ENCODE measurements at regions not wholly inside any gene's neighbourhood (a gene's known extent, or its start where the extent isn't known, plus 50 kb on each side); places are given as distances from the start of the nearest gene placed in this dataset.

DNA sequence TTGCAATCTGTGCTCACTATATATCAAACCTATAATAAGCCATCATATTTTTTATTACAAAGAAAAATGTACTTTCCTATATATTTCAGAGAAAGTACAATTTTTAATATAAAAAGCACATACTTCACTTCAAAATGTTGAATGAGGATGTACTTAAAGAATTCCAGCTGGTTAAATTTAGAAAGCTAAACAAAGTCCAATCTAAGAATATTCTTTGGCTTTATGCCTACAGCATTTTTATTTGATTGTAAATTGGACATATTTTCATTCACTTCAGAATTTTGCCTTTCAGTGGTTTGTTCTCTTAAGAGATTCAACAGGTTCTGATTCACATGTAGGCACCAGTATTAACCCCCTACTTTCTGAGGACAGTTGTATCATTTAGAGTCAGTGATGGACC is 533.8 kb downstream of the CAAP1 start:
- no peaks in the 10 kb centered on the region for H3K4me1 ChIP-seq (ENCODE audit: control insufficient read depth in 1 of 2, insufficient read depth in 2 of 2, low read depth in 1 of 2, low read length in 1 of 2)
- H3K9ac ChIP-seq = no peak overlapping the region
- no peak overlapping the region for H3K27ac ChIP-seq (ENCODE audit: low read depth in 2 of 2, low read length in 1 of 2)
- H3K27me3 ChIP-seq (ENCODE audit: insufficient read depth) = no peaks in the 10 kb centered on the region
- no peaks in the 10 kb centered on the region for H3K36me3 ChIP-seq (replicated peaks in 1 of 2; ENCODE audit: control insufficient read depth in 1 of 2, insufficient read depth in 2 of 2, low read length in 1 of 2)
- H3F3A ChIP-seq (replicated peaks; ENCODE audit: insufficient read depth) = no peaks in the 10 kb centered on the region
- no peaks in the 10 kb centered on the region for H4K20me1 ChIP-seq (ENCODE audit: insufficient read depth)
- no peak for DNase-seq
- H2AFZ ChIP-seq (ENCODE audit: low read depth) = no peak overlapping the region
- no peak overlapping the region for H3K4me2 ChIP-seq
- no peak overlapping the region for H3K4me3 ChIP-seq (ENCODE audit: low read depth in 2 of 2, low read length in 1 of 2)
- H3K9me2 ChIP-seq = no peaks in the 10 kb centered on the region
- H3K9me3 ChIP-seq = no peaks in the 10 kb centered on the region
- CTCF ChIA-PET = interaction anchor here (0.9 kb wide), 1 partner anchor 297 kb away, joined by 3 read pairs; no protein-coding TSS in a partner anchor
- no peaks in the 10 kb centered on the region for H3K79me2 ChIP-seq (ENCODE audit: insufficient read depth)
- TF ChIP-seq RAD21 (IDR thresholded peaks at IDR 0.05; ENCODE audit: low read length) = no peak
- TF ChIP-seq GATA2 (CRISPR knock-in tag; IDR thresholded peaks at IDR 0.05) = no peak
- TF ChIP-seq, protein P1, sequence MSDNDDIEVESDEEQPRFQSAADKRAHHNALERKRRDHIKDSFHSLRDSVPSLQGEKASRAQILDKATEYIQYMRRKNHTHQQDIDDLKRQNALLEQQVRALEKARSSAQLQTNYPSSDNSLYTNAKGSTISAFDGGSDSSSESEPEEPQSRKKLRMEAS (IDR thresholded peaks at IDR 0.05; ENCODE audit: low read depth) = no peak
- TF ChIP-seq GABPA (IDR thresholded peaks at IDR 0.05; ENCODE audit: low read depth) = no peak
- TF ChIP-seq, protein P2, sequence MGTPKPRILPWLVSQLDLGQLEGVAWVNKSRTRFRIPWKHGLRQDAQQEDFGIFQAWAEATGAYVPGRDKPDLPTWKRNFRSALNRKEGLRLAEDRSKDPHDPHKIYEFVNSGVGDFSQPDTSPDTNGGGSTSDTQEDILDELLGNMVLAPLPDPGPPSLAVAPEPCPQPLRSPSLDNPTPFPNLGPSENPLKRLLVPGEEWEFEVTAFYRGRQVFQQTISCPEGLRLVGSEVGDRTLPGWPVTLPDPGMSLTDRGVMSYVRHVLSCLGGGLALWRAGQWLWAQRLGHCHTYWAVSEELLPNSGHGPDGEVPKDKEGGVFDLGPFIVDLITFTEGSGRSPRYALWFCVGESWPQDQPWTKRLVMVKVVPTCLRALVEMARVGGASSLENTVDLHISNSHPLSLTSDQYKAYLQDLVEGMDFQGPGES (IDR thresholded peaks at IDR 0.05; ENCODE audit: low read depth, low read length) = no peak
- no peak for TF ChIP-seq FOSL2 (IDR thresholded peaks at IDR 0.05; ENCODE audit: borderline replicate concordance, low read depth)
- TF ChIP-seq, protein P3, sequence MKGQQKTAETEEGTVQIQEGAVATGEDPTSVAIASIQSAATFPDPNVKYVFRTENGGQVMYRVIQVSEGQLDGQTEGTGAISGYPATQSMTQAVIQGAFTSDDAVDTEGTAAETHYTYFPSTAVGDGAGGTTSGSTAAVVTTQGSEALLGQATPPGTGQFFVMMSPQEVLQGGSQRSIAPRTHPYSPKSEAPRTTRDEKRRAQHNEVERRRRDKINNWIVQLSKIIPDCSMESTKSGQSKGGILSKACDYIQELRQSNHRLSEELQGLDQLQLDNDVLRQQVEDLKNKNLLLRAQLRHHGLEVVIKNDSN (IDR thresholded peaks at IDR 0.05; ENCODE audit: borderline replicate concordance, low read depth) = no peak
- TF ChIP-seq FOXJ3 (CRISPR knock-in tag; IDR thresholded peaks at IDR 0.05) = no peak
- no peak for TF ChIP-seq JUND (IDR thresholded peaks at IDR 0.05)
- no peak for TF ChIP-seq NRF1 (IDR thresholded peaks at IDR 0.05; ENCODE audit: low read depth, low read length)
- TF ChIP-seq, protein P4, sequence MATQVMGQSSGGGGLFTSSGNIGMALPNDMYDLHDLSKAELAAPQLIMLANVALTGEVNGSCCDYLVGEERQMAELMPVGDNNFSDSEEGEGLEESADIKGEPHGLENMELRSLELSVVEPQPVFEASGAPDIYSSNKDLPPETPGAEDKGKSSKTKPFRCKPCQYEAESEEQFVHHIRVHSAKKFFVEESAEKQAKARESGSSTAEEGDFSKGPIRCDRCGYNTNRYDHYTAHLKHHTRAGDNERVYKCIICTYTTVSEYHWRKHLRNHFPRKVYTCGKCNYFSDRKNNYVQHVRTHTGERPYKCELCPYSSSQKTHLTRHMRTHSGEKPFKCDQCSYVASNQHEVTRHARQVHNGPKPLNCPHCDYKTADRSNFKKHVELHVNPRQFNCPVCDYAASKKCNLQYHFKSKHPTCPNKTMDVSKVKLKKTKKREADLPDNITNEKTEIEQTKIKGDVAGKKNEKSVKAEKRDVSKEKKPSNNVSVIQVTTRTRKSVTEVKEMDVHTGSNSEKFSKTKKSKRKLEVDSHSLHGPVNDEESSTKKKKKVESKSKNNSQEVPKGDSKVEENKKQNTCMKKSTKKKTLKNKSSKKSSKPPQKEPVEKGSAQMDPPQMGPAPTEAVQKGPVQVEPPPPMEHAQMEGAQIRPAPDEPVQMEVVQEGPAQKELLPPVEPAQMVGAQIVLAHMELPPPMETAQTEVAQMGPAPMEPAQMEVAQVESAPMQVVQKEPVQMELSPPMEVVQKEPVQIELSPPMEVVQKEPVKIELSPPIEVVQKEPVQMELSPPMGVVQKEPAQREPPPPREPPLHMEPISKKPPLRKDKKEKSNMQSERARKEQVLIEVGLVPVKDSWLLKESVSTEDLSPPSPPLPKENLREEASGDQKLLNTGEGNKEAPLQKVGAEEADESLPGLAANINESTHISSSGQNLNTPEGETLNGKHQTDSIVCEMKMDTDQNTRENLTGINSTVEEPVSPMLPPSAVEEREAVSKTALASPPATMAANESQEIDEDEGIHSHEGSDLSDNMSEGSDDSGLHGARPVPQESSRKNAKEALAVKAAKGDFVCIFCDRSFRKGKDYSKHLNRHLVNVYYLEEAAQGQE (IDR thresholded peaks at IDR 0.05; ENCODE audit: low read depth, low read length) = no peak
- no peak for TF ChIP-seq YY1 (IDR thresholded peaks at IDR 0.05; ENCODE audit: low read depth)
- TF ChIP-seq, protein P5, sequence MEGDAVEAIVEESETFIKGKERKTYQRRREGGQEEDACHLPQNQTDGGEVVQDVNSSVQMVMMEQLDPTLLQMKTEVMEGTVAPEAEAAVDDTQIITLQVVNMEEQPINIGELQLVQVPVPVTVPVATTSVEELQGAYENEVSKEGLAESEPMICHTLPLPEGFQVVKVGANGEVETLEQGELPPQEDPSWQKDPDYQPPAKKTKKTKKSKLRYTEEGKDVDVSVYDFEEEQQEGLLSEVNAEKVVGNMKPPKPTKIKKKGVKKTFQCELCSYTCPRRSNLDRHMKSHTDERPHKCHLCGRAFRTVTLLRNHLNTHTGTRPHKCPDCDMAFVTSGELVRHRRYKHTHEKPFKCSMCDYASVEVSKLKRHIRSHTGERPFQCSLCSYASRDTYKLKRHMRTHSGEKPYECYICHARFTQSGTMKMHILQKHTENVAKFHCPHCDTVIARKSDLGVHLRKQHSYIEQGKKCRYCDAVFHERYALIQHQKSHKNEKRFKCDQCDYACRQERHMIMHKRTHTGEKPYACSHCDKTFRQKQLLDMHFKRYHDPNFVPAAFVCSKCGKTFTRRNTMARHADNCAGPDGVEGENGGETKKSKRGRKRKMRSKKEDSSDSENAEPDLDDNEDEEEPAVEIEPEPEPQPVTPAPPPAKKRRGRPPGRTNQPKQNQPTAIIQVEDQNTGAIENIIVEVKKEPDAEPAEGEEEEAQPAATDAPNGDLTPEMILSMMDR (IDR thresholded peaks at IDR 0.05) = no peak
- POLR2A ChIA-PET = no interaction called here

Data from SK-N-SH (cell line).